ENCODE measurements at regions not wholly inside any gene's neighbourhood (a gene's known extent, or its start where the extent isn't known, plus 50 kb on each side); places are given as distances from the start of the nearest gene placed in this dataset.
A peak's percentile ranks its signal among the peaks of the same experiment; 100 is the strongest.
"Not testable (repeated sequence)": the region's sequence is repeated elsewhere in the genome, so short reads cannot be mapped to it uniquely, and the experiment has no call there.

DNA sequence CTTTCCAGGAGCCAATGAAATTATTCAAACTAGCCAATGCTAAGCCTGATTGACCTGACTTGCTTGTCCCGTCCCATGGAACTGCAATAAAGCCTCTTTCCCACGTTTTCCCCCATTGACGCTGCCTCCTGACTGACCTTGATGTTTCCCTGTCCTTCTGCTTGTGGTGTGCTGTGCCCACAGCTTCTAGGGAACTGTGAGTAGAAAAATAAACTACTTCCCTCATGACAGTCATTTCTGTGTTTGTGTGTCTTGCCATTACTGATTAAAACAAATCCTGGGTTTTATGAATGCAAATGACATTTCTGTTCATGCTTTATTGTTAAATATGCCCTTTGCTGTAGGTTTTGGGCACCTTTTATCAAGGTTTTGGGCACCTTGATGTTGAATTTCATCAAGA, 91.3 kb upstream of the ABI1 start:
- no peak for DNase-seq

DNA sequence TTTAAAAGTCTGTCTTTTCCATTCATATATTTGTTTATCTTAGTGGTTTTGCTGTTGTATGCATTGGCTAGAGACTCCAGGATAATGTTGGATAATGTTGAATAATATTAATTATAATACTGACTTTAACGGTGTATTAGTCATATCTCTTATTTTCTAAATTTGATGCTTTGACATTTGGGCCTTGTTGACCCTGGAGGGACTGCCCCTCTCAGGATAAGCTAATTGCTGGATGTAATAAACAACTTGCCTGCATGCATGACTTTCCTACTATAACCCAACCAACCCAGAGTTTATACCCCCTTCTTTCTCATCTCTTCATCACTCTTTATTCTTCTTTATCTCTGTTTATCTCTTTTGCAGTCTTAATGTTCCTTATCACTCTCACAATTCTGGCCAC, 90.9 kb upstream of the ABI1 start:
- no peak for DNase-seq

DNA sequence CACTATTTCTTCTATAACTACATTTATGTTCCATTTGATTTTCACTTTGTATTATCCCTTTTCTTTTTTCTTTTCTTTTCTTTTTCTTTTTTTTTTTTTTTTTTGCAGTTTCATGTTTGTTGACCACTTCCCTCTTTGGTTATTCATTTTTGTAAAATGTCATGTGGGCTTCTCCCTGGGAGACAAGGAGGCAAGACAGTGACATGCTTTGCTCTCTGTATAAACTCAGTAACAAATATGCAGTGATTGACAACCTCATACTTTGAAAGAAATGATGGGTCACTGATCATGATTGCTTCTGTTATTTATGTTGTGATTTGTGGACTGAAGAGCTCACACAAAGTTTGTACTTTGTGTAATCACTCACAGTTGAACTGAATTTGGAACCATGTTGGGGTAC, 90.2 kb upstream of the ABI1 start:
- no peak for DNase-seq

DNA sequence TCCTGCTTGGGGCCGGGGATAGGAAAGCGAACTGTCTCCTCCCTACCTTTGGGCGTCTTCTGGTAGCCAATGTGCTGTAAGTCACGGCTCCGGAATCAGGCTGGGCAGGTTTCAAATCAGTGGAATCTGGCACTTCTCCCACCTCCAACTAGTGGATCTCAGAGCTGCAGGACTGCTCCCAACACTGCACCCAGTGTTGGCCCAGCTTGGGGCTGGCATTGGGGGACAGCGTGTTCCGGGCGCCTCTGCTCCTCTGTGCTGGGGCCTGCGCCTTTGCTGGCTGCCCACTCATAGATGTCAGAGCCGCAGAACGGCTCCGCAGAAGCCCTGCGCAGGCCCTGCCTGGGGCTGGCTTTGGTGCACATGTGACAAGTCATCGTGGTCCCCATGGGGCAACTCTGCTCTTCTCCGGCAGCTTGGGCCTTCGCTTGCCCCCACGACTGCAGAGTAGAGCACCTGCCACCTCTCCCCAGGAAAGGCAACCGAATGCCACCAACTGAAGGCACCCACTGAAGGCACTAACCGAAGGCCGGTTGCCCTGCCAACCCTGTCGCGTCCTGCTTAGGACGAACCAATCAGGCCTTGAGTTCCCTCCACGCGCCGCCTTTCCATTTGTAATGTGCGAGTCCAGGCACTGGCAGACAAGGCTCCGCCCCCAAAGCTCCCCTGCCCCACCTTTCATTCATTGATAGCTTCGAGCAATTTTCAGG, 85.5 kb upstream of the ABI1 start:
- no peak for DNase-seq

DNA sequence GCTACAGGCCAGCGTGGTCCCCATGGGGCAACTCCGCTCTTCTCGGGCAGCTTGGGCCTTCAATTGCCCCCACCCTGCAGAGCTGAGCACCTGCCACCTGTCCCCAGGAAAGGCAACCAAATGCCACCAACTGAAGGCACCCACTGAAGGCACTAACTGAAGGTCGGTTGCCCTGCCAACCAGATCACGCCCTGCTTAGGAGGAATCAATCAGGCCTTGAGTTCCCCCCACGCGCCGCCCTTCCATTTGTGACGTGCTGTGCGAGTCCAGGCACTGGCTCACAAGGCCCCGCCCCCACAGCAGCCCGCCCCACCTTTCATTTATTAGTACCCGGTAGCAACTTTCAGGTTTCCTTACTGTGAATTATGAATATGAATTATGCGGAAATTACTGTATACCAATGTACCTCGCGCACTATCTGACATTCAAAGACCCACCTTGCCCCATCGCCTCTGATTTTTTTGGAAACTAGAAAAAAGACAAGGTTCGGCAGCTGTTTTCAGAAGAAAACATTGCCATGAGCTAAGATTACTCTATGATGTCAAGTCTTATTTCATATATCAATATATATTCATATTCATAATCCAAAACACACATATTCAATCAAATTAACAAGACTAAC, 83.6 kb upstream of the ABI1 start:
- DNase-seq = no peak

DNA sequence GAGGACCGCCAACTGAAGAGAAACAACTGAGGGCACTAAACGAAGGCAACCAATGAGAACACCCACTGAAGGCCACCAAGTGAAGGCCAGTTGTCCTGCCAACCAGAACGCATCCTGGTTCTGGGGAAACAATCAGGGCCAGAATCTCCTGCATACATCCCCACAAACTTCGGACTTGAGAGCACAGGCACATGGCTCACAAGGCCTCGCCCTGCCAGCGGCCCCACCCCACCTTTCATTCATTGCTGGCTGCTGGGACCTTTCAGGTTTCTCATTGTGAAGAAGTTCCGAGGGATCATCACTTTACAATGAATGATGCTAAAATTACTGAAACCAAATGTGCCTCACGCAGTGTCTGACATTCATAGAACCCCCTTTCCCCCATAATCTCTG, 79.2 kb upstream of the ABI1 start:
- DNase-seq = no peak

DNA sequence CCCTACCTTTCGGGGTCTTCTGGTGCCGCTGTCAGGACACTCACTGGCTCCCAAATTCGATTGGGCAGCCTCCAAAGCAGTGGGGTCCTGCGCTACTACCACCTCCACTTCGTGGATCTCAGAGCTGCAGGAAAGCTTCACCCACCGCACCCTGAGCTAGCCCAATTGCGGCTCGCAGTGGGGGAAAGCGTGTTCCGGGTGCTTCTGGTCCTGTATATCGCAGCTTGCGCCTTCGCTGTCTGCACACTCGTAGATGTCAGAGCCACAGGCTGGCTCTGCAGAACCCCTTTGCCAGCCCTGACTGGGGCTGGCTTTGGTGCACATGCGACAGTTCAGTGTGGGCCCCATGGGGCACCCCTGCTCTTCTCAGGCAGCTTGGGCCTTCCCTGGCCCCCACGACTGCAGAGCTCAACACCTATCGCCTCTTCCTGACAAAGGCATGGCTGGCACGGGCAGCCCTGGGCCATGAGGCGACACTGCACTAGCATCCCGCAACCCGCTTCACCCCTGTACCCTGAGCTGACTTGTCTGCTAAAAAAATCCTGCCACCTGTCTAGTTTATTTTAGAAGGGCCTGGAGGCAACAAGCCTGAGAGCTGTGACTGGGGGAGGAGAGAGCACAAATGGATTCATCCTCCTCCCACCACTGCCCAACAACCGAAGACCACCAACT, 78.7 kb upstream of the ABI1 start:
- DNase-seq = no peak

DNA sequence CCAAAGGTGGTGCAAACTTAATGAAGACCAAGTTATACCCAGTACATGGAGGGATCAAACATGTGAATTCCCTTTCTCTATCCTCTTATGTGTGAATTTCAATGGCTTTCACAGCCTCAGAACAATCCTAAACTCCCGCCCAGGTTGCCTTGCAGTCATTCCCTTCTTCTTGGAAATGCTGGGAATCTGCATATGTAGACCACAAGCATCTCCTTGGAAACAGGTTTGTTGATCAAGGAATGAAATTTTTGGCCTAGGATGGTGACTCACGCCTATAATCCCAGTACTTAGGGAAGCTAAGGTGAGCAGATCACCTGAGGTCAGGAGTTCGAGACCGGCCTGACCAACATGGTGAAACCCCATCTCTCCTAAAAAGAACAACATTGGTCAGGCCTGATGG, 77.8 kb upstream of the ABI1 start:
- no peak for DNase-seq

DNA sequence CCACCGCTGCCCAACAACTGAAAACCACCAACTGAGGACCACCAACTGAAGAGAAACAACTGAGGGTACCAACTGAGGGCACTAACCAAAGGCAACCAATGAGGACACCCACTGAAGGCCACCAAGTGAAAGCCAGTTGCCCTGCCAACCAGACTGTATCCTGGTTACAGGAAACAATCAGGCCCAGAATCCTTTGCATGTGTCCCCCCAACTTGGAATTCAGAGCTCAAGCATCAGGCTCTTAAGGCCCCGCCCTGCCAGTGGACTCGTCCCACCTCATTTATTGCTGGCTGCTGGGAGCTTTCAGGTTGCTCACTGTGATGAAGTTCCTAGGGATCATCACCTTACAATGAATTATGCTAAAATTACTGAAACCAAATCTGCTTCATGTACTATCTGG, 76.6 kb upstream of the ABI1 start:
- DNase-seq = no peak

DNA sequence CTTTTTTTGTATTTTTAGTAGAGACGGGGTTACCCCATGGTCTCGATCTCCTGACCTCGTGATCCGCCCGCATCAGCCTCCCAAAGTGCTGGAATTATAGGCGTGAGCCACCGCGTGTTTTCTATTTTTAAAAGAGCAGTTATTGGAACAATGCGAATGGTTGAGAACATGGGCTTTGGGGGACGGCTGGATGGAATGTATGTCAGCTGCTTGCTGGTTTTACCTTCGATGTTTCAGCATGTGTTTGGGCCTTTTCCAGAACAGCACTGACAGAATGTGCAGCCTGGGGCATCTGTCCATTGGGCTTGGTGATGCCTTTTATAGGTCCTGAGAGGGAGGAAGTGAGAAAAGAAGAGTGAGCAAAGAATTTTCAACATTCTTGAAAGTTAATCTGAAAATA, 73.4 kb upstream of the ABI1 start:
- DNase-seq = not testable (repeated sequence)

DNA sequence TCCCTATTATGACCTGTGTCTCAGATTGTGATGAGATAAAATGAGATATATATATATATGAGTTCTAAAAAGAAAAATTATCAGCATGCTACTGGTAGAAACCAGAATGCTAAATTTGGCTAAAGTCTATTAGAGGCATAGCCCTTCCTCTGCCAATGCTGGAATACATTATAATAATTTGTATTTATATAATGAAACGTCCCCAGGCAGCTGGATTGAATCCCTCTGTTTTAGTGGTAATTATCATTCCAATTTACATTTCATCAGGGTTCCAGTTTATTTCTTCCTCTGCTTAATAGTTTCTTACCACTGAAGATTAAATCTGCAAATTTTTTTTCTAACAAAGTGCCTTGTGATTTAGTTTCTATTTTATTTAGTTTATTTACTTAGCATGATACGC, 71.8 kb upstream of the ABI1 start:
- DNase-seq = no peak

DNA sequence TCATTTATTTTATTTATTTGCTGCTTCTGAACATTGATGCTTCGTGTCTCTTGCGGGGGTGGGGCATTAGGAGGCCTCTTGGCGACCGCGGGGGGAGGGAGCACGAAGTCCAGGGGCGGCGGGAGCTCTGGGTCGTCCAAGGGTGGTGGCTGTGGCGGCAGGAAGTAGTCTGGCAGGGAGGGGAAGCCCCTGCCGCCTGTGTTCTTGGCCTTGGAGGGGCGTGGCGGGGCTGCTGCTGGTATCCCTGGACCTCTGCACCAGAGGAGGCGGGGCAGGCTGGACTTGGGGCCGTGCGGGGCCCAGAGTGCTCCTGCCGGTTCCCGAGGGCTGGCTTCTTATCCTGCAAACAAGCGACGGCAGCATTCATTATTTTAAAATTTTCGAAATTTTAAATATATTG, 70.5 kb upstream of the ABI1 start:
- DNase-seq = no peak

DNA sequence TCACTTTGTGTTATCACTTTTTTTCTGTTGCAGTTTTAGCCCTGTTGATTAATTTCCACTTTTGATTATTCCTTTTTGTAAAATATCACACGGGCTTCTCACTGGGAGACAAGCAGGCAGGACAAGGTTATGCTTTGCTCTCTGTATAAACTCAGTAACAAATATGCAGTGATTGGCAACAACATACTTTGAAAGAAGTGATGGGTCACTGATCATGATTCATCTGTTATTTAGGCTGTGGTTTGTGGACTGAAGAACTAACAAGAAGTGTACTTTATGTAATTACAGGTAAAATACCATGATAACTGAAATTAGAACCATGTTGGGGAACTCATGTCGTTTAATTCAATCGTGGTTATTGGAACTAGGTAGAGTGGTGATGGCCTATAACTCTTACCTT, 62.1 kb upstream of the ABI1 start:
- DNase-seq = not testable (repeated sequence)

DNA sequence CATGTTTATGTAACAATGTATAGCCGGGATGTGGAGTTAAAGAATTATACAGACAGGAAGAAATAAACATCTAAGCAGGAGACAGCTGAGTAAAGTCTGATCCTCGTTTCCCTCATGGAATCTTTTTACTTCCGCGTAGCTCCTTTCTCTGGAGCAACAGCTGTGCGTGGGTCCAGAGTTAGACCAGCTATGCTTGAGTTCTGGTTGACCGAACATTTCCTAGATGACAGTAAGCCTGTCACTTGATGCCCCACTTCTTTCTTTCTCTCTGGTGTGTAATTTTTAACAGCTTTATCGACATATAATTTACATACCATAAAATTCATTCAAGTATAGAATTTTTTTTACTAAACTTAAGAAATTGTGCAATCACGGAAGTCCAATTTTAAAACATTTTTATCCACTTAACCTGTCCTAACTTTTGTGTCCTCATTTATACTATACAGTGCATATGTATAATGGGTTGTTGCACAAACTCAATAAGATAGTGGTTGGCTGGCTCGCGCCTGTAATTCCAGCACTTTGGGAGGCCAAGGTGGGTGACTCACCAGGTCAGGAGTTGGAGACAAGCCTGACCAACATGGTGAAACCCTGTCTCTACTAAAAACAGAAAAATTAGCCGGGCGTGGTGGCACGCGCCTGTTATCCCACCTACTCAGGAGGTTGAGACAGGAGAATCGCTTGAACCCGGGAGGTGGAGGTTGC, 58.5 kb upstream of the ABI1 start:
- DNase-seq = not testable (repeated sequence)

DNA sequence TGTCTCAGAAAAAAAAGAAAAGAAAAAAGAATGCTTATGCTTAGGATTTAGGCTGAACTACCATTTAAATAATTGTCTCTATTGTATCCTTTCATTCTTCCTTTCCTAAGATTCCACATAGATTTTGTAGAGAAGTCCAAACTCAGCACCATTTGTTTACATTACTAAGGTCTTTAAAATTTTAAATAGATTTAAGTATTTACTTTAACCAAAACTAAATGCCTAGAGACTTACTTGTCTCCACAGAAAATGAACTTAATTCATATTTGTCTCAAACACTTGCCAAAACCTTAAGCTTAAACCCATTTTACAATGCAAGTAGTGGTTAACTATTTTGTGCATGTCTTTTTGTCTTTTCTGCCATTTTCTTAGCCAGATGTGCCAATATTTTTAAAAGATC, 54.1 kb upstream of the ABI1 start:
- DNase-seq = no peak

DNA sequence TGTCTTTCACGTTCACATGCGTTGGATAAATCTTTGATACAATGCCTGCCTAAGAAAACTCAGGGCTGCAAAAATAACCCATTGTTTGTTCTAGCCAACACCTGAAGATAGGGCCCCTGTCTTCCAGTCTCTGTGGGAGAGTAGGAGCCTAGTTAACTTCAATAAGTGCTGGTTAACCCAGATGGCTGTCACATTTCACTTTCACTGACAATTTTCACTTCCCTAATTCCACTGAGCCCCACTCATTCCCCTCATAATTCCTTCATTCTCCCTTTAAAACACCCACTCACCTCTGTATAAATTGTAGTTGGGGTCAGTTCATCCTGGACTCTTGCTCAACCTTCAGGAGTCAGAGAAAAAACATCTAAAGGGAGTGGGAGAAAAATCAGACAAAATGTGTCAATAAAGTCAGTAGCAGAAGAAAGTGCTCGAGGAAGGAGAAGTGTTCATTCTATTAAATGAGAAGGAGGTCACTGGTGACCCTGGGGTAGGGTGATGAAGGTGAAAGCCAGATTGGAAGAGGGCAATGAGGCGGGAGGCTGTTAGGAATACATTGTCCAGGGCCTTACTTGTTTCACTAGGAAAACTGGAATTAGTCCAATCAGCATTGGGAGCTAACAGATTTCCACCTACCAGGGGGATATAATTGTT, 51.2 kb upstream of the ABI1 start:
- DNase-seq = peak; percentile 57

All from RPMI8226 (cell line).